ENCODE measurements at regions not wholly inside any gene's neighbourhood (a gene's known extent, or its start where the extent isn't known, plus 50 kb on each side); places are given as distances from the start of the nearest gene placed in this dataset.

DNA sequence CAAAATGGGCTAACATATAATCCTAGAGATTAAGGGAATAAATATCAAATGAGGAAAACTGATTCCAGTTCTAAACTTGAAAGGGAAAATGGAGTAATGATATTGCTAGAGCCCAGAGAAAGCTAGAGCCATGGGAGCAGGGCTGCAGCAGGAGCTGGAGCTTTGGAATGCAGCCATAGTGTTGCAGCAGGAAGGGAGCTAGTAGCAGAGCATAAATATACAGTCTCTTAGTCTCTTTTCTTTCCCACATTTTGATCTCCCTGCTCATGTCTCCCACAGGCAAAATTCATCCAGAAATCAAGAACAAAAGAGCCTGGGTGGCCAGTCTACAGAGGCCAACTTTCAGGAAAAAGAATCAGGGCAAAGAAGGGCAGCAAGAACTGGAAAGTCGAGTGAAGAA, 253.7 kb downstream of the ATXN7L3B start:
- H3K27me3 ChIP-seq (ENCODE audit: control insufficient read depth in 3 of 3, insufficient read depth in 3 of 3, low read length in 2 of 3) = no peaks in the 10 kb centered on the region
- H3K27ac ChIP-seq (ENCODE audit: low read depth in 1 of 2, low read length in 1 of 2) = no peak overlapping the region
- H3K9me3 ChIP-seq (ENCODE audit: control insufficient read depth in 4 of 4, insufficient read depth in 3 of 4, low read length in 3 of 4) = no peaks in the 10 kb centered on the region
- 30 to 41% methylated on average over 1 of the region's 1 CpG for WGBS, 2 donors
- TF ChIP-seq, protein P1, sequence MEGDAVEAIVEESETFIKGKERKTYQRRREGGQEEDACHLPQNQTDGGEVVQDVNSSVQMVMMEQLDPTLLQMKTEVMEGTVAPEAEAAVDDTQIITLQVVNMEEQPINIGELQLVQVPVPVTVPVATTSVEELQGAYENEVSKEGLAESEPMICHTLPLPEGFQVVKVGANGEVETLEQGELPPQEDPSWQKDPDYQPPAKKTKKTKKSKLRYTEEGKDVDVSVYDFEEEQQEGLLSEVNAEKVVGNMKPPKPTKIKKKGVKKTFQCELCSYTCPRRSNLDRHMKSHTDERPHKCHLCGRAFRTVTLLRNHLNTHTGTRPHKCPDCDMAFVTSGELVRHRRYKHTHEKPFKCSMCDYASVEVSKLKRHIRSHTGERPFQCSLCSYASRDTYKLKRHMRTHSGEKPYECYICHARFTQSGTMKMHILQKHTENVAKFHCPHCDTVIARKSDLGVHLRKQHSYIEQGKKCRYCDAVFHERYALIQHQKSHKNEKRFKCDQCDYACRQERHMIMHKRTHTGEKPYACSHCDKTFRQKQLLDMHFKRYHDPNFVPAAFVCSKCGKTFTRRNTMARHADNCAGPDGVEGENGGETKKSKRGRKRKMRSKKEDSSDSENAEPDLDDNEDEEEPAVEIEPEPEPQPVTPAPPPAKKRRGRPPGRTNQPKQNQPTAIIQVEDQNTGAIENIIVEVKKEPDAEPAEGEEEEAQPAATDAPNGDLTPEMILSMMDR (IDR thresholded peaks at IDR 0.05; ENCODE audit: control extremely low read depth, extremely low read depth) = no peak
- H3K4me1 ChIP-seq (ENCODE audit: control insufficient read depth in 5 of 5, insufficient read depth in 5 of 5, low read length in 5 of 5) = no peaks in the 10 kb centered on the region
- no peak overlapping the region for H3K9ac ChIP-seq (ENCODE audit: insufficient read depth in 1 of 2, low read length in 2 of 2)
- DNase-seq (peak in 1 of 3 donors; percentile 25), ATAC-seq (ENCODE audit: insufficient read depth, low FRiP score) (no peak)
- H3K4me3 ChIP-seq = no peak overlapping the region
- no peaks in the 10 kb centered on the region for H3K36me3 ChIP-seq (ENCODE audit: control insufficient read depth in 4 of 4, insufficient read depth in 4 of 4, low read length in 4 of 4)

DNA sequence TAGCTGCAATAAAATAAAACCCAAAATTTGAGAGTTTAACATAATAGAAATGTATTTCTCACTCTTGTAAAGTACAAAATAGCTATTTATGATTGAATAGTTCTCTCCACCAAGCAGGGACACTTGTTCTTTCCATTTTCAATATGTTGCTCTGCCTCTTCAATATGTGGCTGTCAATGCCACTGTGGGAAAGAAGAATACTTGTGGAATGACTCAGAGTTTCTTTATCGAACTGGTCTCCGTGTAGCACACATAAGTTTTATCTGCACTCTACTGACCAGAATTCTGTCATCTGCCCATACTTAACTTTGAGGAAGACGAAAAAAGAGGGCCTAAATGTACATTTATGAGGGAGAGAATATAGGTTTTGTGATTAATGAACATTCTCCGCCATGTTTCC, 256.9 kb downstream of the ATXN7L3B start:
- no peak overlapping the region for H3K4me3 ChIP-seq

DNA sequence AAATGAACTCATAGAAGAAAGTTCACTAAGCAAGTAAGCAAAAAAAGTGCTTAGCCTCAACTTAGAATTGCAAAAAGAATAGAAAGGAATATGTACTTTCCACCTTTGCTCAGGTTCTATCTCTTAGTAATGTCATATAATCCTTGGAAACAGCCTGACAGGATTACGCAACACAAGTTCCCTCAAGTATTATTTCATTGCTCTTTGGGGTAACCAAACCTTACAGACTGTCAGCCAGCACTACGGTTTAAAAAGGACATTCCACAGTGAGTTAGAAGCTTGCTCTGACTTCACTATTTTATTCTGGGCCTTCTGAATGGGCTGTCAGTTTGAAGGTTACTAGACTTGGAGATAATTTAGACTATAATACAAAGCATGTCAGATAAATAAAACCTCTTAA, 264.0 kb downstream of the ATXN7L3B start:
- no peak overlapping the region for H3K27ac ChIP-seq (ENCODE audit: low read depth in 1 of 2, low read length in 1 of 2)
- no peaks in the 10 kb centered on the region for H3K36me3 ChIP-seq (ENCODE audit: control insufficient read depth in 4 of 4, insufficient read depth in 4 of 4, low read length in 4 of 4)
- H3K27me3 ChIP-seq (ENCODE audit: control insufficient read depth in 3 of 3, insufficient read depth in 3 of 3, low read length in 2 of 3) = no peaks in the 10 kb centered on the region
- no peak overlapping the region for H3K9ac ChIP-seq (ENCODE audit: insufficient read depth in 1 of 2, low read length in 2 of 2)
- no peaks in the 10 kb centered on the region for H3K4me1 ChIP-seq (ENCODE audit: control insufficient read depth in 5 of 5, insufficient read depth in 5 of 5, low read length in 5 of 5)
- ATAC-seq (ENCODE audit: insufficient read depth, low FRiP score) (no peak), DNase-seq (peak in 1 of 3 donors; percentile 2)
- no peak overlapping the region for H3K4me3 ChIP-seq
- WGBS, 2 donors = 54 to 58% methylated on average over 2 of the region's 2 CpGs
- H3K9me3 ChIP-seq (ENCODE audit: control insufficient read depth in 4 of 4, insufficient read depth in 3 of 4, low read length in 3 of 4) = no peaks in the 10 kb centered on the region
- TF ChIP-seq, protein P1 (IDR thresholded peaks at IDR 0.05; ENCODE audit: control extremely low read depth, extremely low read depth) = no peak

More for the DNA sequence above, 256.9 kb downstream of the ATXN7L3B start:
- no peak overlapping the region for H3K9ac ChIP-seq (ENCODE audit: insufficient read depth in 1 of 2, low read length in 2 of 2)
- DNase-seq (no peak), ATAC-seq (ENCODE audit: insufficient read depth, low FRiP score) (no peak)
- H3K9me3 ChIP-seq (ENCODE audit: control insufficient read depth in 4 of 4, insufficient read depth in 3 of 4, low read length in 3 of 4) = no peaks in the 10 kb centered on the region
- H3K36me3 ChIP-seq (ENCODE audit: control insufficient read depth in 4 of 4, insufficient read depth in 4 of 4, low read length in 4 of 4) = no peaks in the 10 kb centered on the region
- WGBS, 2 donors = 78 to 86% methylated on average over 4 of the region's 4 CpGs
- no peaks in the 10 kb centered on the region for H3K27me3 ChIP-seq (ENCODE audit: control insufficient read depth in 3 of 3, insufficient read depth in 3 of 3, low read length in 2 of 3)
- H3K27ac ChIP-seq (ENCODE audit: low read depth in 1 of 2, low read length in 1 of 2) = no peak overlapping the region
- H3K4me1 ChIP-seq (ENCODE audit: control insufficient read depth in 5 of 5, insufficient read depth in 5 of 5, low read length in 5 of 5) = no peaks in the 10 kb centered on the region
- TF ChIP-seq, protein P1 (IDR thresholded peaks at IDR 0.05; ENCODE audit: control extremely low read depth, extremely low read depth) = no peak

Measured in lung (tissue), 11 donors.